Bone marrow (tissue), 2 donors: ENCODE measurements at regions not wholly inside any gene's neighbourhood (a gene's known extent, or its start where the extent isn't known, plus 50 kb on each side); places are given as distances from the start of the nearest gene placed in this dataset.
"Not testable (repeated sequence)": the region's sequence is repeated elsewhere in the genome, so short reads cannot be mapped to it uniquely, and the experiment has no call there.

Source experiments
- DNase-seq, 2 donors: peaks; one replicate each; lab custom pipeline; 2025; lab: John Stamatoyannopoulos, UW

DNA sequence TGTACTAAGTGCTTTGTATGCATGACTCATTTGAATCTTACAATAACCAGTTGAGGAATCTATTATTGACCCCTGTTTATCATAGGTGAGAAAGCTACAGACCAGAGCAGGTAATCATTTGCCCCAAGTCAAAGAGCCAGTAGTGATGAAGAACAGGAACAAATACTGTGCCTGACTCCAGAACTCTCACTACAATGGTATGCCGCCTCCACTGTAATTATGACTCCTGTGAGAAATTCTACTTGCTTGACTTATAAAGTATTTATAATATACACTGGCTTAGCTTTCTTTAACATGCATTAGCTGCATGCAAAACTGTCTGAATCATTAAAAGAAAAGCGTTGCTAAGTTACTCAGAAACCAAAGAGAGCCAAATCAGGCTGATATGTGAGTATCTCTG lies 92.6 kb downstream of the ZNF281 start:
- DNase-seq: no peak

DNA sequence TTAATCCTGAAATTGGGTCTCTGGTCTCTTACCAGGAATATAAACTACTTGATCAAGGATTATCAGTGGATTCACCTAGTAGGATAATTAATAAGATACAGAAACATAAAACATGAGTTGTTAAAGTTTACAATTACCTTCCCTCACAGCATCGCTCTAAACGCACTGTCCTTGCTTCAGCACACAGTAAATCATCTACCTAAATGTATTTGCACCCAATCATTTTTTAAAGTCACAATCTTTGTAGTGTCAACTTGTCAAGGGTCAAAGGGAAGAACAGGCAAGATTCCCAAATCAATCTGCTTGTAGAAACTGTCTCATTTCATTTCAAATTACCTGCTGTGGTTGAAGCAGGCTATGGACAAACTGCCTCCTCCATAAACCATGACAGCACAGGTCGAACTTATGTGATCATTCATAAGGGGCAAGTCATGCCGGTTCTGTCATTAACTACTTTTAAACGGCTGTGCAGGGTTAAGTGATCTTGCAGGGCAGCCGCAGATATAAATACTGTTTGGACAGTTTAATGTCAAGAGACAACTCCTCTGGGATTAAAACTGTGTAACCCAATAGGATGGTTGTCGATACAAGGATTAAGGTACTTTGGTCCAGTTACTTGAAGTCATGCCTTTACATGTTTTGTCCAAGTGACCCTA lies 93.6 kb downstream of the ZNF281 start:
- no peak for DNase-seq

DNA sequence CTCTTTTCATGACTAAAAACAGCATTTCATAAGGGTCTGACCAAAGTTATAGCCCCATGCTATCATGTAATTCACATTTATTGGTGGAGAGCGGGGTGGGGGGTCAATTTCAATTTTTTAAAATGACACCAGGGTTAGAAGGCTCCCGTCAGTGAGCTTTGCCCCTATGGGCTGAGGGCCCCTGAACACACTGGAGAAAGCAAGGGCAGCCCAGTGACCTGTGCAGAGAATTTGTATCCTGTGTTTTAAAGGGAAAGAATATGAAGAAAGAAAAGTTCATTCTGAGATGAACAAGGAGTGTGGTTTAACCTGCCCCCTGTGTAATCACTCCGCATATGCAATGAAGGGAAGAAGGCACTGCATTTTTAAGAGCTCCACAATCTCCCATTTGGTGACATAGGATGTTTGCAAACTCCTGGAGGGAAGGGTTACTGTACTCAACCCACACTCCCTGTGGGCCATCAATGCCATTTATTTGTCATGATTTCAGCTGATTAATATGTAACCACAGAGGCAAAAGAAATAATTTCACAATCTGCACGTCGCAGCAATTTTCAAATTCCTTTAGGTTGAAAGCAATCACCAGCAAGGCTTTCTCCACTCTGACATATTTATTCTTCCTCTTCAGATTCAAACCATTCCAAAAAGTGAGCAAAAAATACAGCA lies 95.6 kb downstream of the ZNF281 start:
- DNase-seq: no peak

DNA sequence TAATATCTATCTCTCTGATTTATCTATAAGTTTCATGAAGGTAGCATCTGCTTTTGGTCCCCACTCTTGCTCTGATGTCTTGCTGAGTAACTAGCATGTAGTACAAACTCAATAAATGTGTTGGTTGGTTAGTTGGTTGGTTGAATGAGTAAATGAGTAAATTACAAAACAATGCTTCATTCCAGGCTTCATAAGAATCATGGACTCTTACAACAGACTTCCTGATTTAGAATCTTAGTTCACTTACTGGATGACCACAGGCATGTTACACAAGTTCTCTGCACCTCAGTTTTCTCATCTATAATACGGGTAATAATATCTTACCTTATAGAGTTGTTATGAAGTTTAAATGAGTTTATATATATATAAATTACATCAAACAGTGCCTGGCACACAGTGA lies 98.6 kb downstream of the ZNF281 start:
- no peak for DNase-seq

DNA sequence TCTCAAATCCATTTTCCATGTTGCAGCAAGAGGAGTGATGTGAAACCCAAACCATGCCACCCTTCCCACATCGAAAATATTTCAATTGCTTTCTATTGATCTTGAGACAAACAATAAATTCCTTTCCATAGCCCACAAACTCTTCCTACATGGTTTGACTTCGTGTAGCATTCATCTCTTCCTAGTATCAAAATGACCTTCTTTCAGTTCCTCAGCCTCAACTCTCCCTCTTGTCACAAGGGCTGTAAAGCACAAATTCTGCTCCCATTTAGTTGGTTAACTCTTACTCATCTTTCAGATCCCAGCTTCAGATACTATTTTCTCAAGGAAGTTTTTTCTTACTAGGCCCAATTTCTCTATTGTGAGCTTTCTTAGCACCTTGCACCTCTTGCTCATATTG lies 99.0 kb downstream of the ZNF281 start:
- no peak for DNase-seq

DNA sequence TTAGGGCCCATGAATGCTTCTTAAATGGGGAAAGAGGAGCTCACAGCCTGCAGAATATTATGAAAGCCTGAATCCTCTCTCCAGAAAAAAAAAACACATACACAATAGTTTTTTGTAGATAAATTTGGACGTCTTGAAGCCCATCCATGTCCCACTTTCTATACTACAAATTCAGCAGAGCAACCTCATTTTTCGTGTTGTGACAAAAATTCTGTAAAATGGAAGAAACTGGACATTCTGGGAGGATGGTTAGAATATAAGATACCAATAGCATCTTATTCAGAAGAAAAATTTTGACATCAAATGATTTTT lies 102.1 kb downstream of the ZNF281 start:
- DNase-seq: no peak

DNA sequence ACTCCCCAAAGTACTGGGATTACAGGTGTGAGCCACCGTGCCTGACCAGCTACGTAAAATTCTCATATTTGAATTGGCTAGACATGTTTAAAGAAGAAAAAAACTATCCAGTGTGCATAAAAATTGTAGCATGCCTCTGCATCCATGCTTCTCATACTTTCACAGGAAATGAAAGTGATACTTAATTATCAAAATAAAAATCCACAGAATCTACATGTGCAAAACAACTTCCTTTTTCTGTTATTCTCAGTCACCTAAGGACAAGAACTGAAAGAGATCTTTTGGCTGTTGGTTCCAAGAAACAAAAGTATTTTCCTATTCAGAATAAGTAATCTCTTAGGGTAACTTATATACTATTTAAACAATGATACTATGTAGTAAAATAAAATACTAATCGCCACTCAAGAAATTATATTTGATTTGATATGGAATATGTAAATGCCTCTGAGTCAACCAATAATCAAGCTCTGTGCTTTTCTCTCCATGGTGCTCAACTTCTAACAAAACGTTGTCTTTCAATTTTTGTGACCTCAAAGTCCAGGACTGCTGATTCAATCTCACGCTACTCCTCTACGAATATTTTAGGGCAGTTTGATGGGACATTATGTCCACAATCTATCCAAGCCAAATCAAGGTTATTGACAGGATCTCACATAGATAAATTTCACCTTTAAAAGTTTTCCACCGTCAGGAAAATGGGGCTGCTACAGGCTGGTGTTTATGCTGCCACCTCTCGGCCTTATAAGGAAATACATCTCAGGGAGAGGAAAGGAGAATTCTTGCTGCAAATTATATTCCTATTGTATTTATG lies 102.7 kb downstream of the ZNF281 start:
- DNase-seq: peak in 1 of 2 donors; percentile 66

DNA sequence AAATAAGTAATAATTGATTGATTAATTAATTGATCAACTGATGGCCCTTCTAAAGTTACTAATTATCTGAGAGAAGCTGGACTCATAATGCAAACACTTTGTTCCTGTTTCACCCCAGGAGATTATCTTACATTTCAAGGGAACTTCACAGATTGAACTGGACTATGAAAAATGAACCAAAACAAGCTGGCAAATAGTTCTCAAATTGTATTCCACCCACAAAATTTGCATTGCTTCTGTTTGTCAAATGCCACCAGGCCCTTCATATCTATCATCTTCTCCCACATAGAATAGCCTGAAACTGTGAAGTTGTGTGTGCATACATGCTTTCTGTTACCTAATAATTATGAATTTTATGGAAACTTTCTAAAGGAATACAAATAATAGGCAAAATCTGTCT lies 104.0 kb downstream of the ZNF281 start:
- DNase-seq: no peak

DNA sequence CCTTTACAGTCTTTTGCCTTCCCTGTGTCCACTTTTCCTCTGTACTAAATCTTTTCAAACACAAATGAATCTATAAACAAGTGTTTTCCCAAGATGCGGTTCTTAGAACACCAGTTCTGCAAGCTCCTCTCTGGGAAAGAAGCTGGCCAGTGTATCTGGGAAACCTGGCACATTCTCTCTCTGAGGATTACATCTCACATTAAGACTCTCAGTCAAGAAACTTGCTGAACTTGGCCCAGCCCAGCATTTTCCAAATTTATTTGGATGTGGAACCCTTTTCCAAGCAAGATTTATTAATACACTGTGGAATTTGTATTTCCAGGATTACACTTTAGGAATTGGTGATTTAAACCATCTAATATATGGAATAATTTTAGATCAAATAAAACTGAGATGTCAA lies 105.7 kb downstream of the ZNF281 start:
- DNase-seq: no peak

DNA sequence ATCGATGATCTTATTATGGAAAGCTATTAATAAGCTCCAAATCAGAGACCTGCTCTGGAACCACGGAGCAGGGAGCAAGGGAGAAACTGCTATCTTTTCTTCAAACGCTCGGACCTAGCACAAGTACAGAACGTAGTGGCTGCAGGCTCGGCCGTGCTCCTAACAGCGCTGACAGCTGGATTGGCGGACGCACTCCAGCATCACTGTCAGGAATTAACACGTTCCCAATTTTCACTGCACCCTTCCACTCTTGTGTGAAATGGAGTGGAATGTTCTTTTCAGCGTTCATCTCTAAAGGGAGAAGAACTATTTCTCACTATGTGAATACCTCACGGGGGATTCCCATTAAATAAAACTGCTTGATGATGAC lies 106.9 kb downstream of the ZNF281 start:
- DNase-seq: no peak

DNA sequence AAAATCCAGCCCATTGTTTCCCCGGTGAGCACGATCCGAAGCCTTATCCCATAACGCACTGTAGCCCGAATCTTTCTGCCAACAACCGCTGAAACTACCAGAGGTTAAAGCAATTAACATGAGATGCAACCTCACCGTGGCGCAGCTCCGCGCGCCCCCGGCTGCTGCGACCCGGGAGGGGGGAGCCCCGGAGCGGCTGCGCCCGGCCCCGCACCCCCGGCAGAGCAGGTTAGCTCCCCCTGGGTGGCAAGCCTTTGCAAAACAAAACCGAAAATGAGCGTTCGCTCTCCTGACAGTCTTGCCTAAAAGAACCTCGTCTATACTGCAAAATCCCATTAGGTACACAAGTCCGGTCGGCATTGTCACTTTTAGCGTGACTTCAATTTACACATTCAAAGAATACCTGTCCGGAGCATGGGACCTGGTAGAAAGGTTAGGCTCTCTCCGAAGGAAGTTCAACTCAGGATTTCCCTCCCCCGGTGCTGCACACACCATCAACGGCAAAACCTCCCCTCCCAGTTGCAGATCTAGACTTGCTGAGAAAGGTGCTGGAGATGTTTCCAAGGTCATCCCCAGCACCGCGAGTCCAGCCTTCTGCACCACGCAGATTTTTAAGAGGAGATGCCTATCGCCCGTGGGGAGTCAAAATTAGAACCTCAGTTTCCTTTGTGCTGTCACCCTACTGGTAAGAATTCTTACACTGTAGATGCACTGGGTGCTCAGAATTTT lies 107.5 kb downstream of the ZNF281 start:
- DNase-seq: peak; percentile 20 to 79

DNA sequence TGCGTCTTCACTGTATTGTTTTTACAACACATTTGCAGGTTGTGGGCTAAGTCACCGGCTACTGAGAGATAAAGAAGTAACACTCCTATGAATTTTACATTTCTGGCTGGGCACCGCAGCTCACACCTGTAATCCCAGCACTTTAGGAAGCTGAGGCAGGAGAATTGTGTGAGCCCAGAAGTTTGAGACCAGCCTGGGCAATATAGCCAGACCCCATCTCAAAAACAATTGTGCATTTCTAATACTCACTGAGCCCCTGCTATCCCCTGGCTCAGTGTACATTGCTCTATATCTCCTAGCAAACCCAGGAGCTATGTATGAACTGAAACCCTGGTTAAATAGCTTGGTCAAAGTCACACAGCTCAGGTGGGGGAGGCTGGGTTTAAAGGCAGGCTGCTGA lies 108.7 kb downstream of the ZNF281 start:
- no peak for DNase-seq

DNA sequence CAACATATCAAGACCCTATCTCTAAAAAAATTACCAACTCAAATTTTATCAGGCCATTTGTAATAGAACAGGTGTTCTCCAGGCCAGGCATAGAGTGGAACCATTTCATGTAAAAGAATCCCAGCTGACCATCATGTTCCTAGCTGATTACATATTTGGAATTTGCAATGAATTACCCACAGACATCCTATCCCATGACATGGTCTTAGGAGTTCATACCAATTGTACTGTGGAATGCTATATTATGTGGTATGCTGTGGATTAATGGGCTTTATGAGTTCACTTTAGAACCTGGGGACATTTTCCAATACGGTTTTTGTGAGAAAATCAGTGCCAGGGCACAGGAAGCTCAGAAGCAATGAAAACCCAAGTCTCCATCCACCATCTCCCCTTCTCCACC lies 110.3 kb downstream of the ZNF281 start:
- no peak for DNase-seq

DNA sequence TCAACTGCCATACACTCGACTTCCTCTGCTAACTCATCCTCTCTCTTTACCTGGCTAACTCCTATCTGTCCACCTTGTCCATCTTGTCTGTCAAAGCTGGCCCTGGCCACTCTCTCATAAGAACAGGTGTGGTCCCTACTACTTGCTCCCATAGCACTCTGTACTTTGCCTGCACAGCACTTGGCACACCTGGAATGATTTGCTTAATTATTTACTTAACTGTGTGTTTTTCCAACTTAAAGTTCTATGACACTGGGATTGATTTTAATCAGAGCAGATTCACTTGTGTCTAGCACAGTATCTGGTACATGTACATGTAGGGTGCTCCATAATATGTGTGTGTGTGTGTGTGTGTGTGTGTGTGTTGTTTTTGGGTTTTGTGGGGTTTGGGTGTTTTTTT lies 111.6 kb downstream of the ZNF281 start:
- DNase-seq: no peak

DNA sequence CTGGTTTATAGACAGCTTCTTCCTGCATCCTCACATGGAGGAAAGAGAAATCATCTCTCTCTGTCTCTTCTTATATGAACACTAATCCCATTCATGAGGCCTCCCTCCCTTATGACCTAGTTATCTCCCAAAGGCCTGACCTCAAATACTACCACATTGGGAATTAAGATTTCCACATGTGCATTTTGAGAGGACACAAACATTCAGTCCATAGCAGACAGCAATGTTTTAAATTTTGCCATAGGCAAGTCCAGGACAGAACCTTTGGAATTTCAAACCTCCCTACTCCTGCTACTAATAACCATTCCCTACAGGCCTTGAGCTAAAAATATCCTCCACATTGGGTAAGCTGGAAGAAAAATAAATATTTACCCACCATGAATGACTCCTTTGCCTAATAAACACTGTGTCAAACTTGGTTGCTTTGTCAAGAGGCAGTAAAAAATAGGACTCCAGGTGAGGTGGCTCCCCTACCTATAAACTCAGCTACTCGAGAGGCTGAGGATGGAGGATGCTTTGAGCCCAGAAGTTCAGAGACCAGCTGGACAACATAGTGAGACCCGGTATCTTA lies 113.7 kb downstream of the ZNF281 start:
- DNase-seq: no peak

DNA sequence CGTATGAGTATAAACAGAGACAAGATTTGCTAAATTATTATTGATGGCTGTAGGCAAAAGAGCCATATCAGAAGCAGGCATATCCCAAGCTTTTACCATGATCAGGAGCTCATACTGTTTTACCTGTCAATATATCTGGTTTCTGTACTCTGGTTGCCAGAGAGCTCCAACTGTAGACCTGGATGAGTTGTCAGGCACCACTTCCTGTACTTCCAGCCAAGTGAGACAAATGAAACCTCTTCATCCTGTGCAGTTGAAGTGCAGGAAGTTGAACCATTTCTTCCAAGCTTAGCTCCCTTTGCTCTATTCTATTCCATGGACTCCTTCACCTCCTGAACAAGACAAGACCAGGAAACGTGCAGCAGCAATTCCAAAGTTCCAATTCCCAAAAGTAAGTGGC lies 115.6 kb downstream of the ZNF281 start:
- no peak for DNase-seq

DNA sequence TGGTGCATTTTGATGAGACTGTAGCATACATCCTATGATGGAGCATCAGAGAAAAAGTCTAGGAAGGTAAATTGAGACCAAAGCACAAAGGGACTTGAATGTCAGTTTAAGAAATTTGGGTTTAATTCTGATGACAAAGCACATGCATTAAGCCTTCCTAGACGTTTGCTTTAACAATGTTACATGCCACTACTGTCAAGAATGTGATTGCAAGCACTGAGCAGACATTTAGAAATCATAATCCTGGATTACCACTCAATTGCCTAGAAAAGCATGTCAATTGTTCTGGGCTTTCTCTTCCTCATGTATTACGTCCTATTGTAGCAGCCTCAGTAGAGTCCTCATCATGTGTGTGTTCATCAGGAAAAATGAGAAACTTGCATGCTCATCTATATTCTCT lies 117.1 kb downstream of the ZNF281 start:
- no peak for DNase-seq

DNA sequence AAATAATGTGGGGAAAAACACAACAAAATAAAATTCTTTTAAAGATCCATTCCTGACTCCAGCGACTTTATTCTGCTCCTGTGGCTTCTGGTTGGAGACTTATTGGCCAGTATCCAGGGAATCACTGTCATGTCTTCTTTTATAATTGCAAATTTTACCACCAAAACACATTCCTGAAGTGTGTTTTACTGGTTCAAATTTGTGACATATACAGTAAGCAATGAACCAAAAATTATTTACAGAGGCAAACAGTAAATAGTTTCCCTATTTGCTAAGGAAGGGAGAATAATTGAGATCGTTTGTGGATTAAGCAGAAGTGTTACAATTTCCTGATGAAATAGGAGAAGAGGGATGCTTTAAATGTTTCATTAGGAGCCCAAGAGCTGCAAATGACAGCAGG lies 118.7 kb downstream of the ZNF281 start:
- no peak for DNase-seq

DNA sequence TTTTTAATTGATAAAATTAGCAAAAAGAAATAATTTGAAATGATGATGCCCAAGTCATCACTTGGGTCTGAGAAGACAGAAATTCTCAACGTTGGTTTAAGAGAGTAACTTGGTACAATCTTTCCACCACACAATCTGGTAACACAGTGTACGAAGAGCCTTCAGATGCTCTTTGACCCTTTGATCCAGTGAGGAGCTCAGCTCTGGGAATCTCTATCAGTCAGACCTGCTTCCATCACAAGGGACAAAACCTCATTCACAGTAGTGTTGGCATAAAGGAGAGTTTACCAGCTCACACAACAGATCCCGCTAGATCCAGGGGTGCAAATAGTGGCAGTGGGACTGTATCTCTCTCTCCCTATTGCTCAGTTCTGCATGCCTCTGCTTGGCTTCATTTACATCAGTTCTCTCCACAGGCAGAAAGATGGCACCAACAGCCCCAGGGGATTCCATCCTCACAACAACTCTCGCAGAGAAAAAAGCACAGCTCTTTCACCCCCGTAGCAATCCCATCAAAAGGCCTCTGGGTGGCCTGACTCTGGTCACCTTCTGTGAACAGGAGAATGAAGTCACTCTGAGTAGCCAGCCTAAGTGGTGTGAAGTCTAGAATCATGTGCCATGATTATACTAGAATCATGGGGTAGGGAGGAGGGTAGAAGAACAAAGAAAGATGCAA lies 119.7 kb downstream of the ZNF281 start:
- no peak for DNase-seq

DNA sequence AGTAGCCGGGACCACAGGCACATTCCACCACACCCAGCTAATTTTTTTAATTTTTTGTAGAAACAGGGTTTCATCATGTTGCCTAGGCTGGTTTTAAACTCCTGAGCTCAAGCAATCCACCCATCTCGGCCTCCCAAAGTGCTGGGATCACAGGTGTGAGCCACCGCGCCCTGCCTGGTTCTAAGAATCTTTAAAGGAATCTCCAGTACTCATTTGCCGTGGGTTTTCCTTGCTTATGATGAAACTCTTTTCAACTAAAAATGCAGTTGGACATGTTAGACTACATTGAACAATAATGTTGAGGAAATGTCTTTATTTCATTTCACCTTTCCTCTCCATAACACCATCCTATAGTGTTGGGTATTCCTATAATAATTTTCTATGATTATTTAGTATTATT lies 121.6 kb downstream of the ZNF281 start:
- no peak for DNase-seq

DNA sequence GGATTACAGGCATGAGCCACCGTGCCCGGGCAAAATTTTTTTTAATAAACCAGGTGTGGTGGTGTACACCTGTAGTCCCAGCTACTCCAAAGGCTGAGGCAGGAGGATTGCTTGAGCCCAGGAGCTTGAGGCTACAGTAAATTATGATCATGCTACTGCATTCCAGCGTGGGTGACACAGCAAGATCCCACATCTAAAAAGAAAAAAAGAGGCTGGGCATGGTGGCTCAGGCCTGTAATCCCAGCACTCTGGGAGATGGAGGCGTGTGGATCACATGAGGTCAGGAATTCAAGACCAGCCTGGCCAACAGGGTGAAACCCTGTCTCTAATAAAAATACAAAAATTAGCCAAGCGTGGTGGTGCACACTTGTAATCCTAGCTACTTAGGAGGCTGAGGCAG lies 125.6 kb downstream of the ZNF281 start:
- DNase-seq: not testable (repeated sequence)
